Neural progenitor cell (in vitro differentiated cells): ENCODE measurements at regions not wholly inside any gene's neighbourhood (a gene's known extent, or its start where the extent isn't known, plus 50 kb on each side); places are given as distances from the start of the nearest gene placed in this dataset.

Experiments used
- DNase-seq: peaks from one replicate; pipeline ENCODE4 v3.0.0-alpha.2; 2016; ENCODE audit warnings: low spot score
- H2AFZ ChIP-seq: fragments of 200-600 bp; sonication (generic); replicated peaks from 2 replicates; pipeline ENCODE4 v1.6.1; 2016; ENCODE audit warnings: antibody characterized with exemption
- H3F3A ChIP-seq: fragments of 200-600 bp; sonication (generic); 2 replicates; pipeline ENCODE4 v1.6.1; 2016; ENCODE audit warnings: antibody characterized with exemption, low read depth
- H3K27ac ChIP-seq: fragments of 200-600 bp; sonication (generic); 2 replicates; pipeline ENCODE4 v1.5.1; 2016; ENCODE audit warnings: mild to moderate bottlenecking
- H3K27me3 ChIP-seq: fragments of 200-600 bp; sonication (generic); 2 replicates; pipeline ENCODE4 v1.6.1; 2016; ENCODE audit warnings: mild to moderate bottlenecking, moderate library complexity
- H3K36me3 ChIP-seq: fragments of 200-600 bp; sonication (generic); 2 replicates; pipeline ENCODE4 v1.5.1; 2016
- H3K4me1 ChIP-seq: fragments of 200-600 bp; sonication (generic); 2 replicates; pipeline ENCODE4 v1.6.1; 2016; ENCODE audit warnings: mixed run types
- H3K4me2 ChIP-seq: fragments of 200-600 bp; sonication (generic); 2 replicates; pipeline ENCODE4 v1.6.1; 2016
- H3K4me3 ChIP-seq: fragments of 200-600 bp; sonication (generic); 2 replicates; pipeline ENCODE4 v1.5.1; 2016
- H3K79me2 ChIP-seq: fragments of 200-600 bp; sonication (generic); 2 replicates; pipeline ENCODE4 v1.6.1; 2016; ENCODE audit warnings: low read depth
- H3K9ac ChIP-seq: fragments of 200-600 bp; sonication (generic); 2 replicates; pipeline ENCODE4 v1.6.1; 2016
- H3K9me3 ChIP-seq: fragments of 200-600 bp; sonication (generic); 2 replicates; pipeline ENCODE4 v1.5.1; 2016; ENCODE audit warnings: low read depth
- H4K20me1 ChIP-seq: fragments of 200-600 bp; sonication (generic); 2 replicates; pipeline ENCODE4 v1.6.1; 2016; ENCODE audit warnings: low read depth
- H3K27ac Mint-ChIP-seq: 3 replicates; pipeline ENCODE4 v1.8.0; 2021; ENCODE audit warnings: mixed read lengths
- H3K27me3 Mint-ChIP-seq: 2 replicates; pipeline ENCODE4 v1.8.0; 2022; ENCODE audit warnings: low read depth, mild to moderate bottlenecking, inconsistent platforms, moderate library complexity, mixed read lengths; ENCODE audit not compliant: insufficient read depth
- H3K36me3 Mint-ChIP-seq: 3 replicates; pipeline ENCODE4 v1.8.0; 2021; ENCODE audit warnings: mixed read lengths
- H3K4me1 Mint-ChIP-seq: 3 replicates; pipeline ENCODE4 v1.8.0; 2021; ENCODE audit warnings: mixed read lengths
- H3K4me3 Mint-ChIP-seq: 3 replicates; pipeline ENCODE4 v1.8.0; 2021; ENCODE audit warnings: mild to moderate bottlenecking, moderate library complexity, mixed read lengths
- H3K9me3 Mint-ChIP-seq: 3 replicates; pipeline ENCODE4 v1.8.0; 2020; ENCODE audit warnings: mixed read lengths
- CTCF ChIP-seq: fragments of 200-600 bp; sonication (generic); IDR thresholded peaks from 2 replicates; pipeline ENCODE4 v1.5.1; 2017; ENCODE audit warnings: antibody characterized with exemption, mild to moderate bottlenecking
- EZH2 ChIP-seq: fragments of 200-600 bp; sonication (generic); IDR thresholded peaks from 2 replicates; pipeline ENCODE4 v1.6.1; 2017; ENCODE audit warnings: antibody characterized with exemption, mild to moderate bottlenecking, moderate library complexity
- EZH2phosphoT487 ChIP-seq: fragments of 200-600 bp; sonication (generic); IDR thresholded peaks from 2 replicates; pipeline ENCODE4 v1.6.1; 2017; ENCODE audit warnings: antibody characterized with exemption

- H3K27me3 ChIP-seq: no peaks in the 10 kb centered on the region
- Mint-ChIP-seq H3K9me3 (no peaks in the 10 kb centered on the region), H3K36me3 (no peaks in the 10 kb centered on the region), H3K27ac (no peak overlapping the region), H3K4me1 (no peaks in the 10 kb centered on the region), H3K27me3 (no peaks in the 10 kb centered on the region), H3K4me3 (no peak overlapping the region)
- no peaks in the 10 kb centered on the region for H3K4me1 ChIP-seq
- no peaks in the 10 kb centered on the region for H3F3A ChIP-seq
- H3K79me2 ChIP-seq: no peaks in the 10 kb centered on the region
- H3K9ac ChIP-seq: no peak overlapping the region
- no peaks in the 10 kb centered on the region for H3K9me3 ChIP-seq
- no peak overlapping the region for H3K27ac ChIP-seq
- H3K36me3 ChIP-seq: no peaks in the 10 kb centered on the region
- no peak overlapping the region for H3K4me3 ChIP-seq
- TF ChIP-seq EZH2 (no peak), EZH2phosphoT487 (no peak), CTCF (no peak)
- no peaks in the 10 kb centered on the region for H4K20me1 ChIP-seq
- no peak for DNase-seq
- no peak overlapping the region for H2AFZ ChIP-seq
- H3K4me2 ChIP-seq: no peak overlapping the region
Measured at GRCh38 chr7:82624337-82624736, 180.8 kb upstream of the CACNA2D1 start.

- no peak for TF ChIP-seq CTCF
- TF ChIP-seq EZH2: no peak
- no peak for TF ChIP-seq EZH2phosphoT487
- Histone ChIP-seq H3K9ac (no peak overlapping the region), H3K4me2 (no peak overlapping the region), H3K36me3 (no peaks in the 10 kb centered on the region), H2AFZ (no peak overlapping the region), H3K27ac (no peak overlapping the region), H4K20me1 (no peaks in the 10 kb centered on the region), H3K27me3 (no peaks in the 10 kb centered on the region), H3K9me3 (no peaks in the 10 kb centered on the region), H3F3A (no peaks in the 10 kb centered on the region), H3K4me3 (no peak overlapping the region), H3K4me1 (no peaks in the 10 kb centered on the region), H3K79me2 (no peaks in the 10 kb centered on the region)
- Mint-ChIP-seq H3K36me3 (no peaks in the 10 kb centered on the region), H3K27me3 (no peaks in the 10 kb centered on the region), H3K4me1 (no peaks in the 10 kb centered on the region), H3K27ac (no peak overlapping the region), H3K9me3 (no peaks in the 10 kb centered on the region), H3K4me3 (no peak overlapping the region)
- DNase-seq: no peak
Measured at GRCh38 chr7:82623812-82624211, 180.2 kb upstream of the CACNA2D1 start.

- no peaks in the 10 kb centered on the region for H3K27me3 Mint-ChIP-seq
- no peaks in the 10 kb centered on the region for H3K4me1 ChIP-seq
- no peak overlapping the region for H2AFZ ChIP-seq
- no peaks in the 10 kb centered on the region for H3K36me3 ChIP-seq
- H3K9ac ChIP-seq: no peak overlapping the region
- H3K27ac ChIP-seq: no peak overlapping the region
- H3F3A ChIP-seq: no peaks in the 10 kb centered on the region
- H3K9me3 Mint-ChIP-seq: no peaks in the 10 kb centered on the region
- no peak for TF ChIP-seq EZH2
- no peak for TF ChIP-seq CTCF
- TF ChIP-seq EZH2phosphoT487: no peak
- no peak overlapping the region for H3K4me2 ChIP-seq
- H3K4me3 Mint-ChIP-seq: no peak overlapping the region
- no peaks in the 10 kb centered on the region for H3K27me3 ChIP-seq
- H3K79me2 ChIP-seq: no peaks in the 10 kb centered on the region
- no peaks in the 10 kb centered on the region for H3K36me3 Mint-ChIP-seq
- H4K20me1 ChIP-seq: no peaks in the 10 kb centered on the region
- H3K4me3 ChIP-seq: no peak overlapping the region
- H3K4me1 Mint-ChIP-seq: peaks cover 15% of the 10 kb centered on the region
- no peak for DNase-seq
- H3K9me3 ChIP-seq: no peaks in the 10 kb centered on the region
- H3K27ac Mint-ChIP-seq: no peak overlapping the region
Measured at GRCh38 chr7:82617156-82617555, 173.6 kb upstream of the CACNA2D1 start.
